Neural cell (in vitro differentiated cells): ENCODE measurements at regions not wholly inside any gene's neighbourhood (a gene's known extent, or its start where the extent isn't known, plus 50 kb on each side); places are given as distances from the start of the nearest gene placed in this dataset.

Experiments used
- H2AFZ ChIP-seq: fragments of 200-600, 300-800 bp; sonication (generic), shearing (Covaris generic); 2 replicates; pipeline ENCODE4 v1.6.0; 2014; ENCODE audit warnings: low read depth, mild to moderate bottlenecking, antibody characterized with exemption, low read length, moderate library complexity
- H3F3A ChIP-seq: fragments of 200-600 bp; shearing (Covaris generic); 2 replicates; pipeline ENCODE4 v1.6.1; 2016; ENCODE audit warnings: mild to moderate bottlenecking, moderate library complexity, mixed read lengths, antibody characterized with exemption, low read length; ENCODE audit not compliant: insufficient read depth, poor library complexity, severe bottlenecking
- H3K27ac ChIP-seq: fragments of 200-600, 300-800 bp; sonication (generic), shearing (Covaris generic); 2 replicates; pipeline ENCODE4 v1.5.1; 2014; ENCODE audit warnings: mild to moderate bottlenecking, low read length, moderate library complexity
- H3K27me3 ChIP-seq: fragments of 300-800, 200-600 bp; sonication (generic), shearing (Covaris generic); 2 replicates; pipeline ENCODE4 v1.6.0; 2014; ENCODE audit warnings: mild to moderate bottlenecking, low read depth, low read length, moderate library complexity; ENCODE audit not compliant: insufficient read depth
- H3K36me3 ChIP-seq: fragments of 300-800, 200-600 bp; sonication (generic), shearing (Covaris generic); 2 replicates; pipeline ENCODE4 v1.5.1; 2014; ENCODE audit warnings: mild to moderate bottlenecking, antibody characterized with exemption, low read length, moderate library complexity; ENCODE audit not compliant: insufficient read depth
- H3K4me2 ChIP-seq: fragments of 300-800, 200-600 bp; sonication (generic), shearing (Covaris generic); 2 replicates; pipeline ENCODE4 v1.6.0; 2014; ENCODE audit warnings: mild to moderate bottlenecking, low read length
- H3K4me3 ChIP-seq: fragments of 300-800, 200-600 bp; sonication (generic), shearing (Covaris generic); 2 replicates; pipeline ENCODE4 v1.5.1; 2014; ENCODE audit warnings: mild to moderate bottlenecking, low read length, moderate library complexity
- H3K79me2 ChIP-seq: fragments of 200-600 bp; shearing (Covaris generic); replicated peaks from 2 replicates; pipeline ENCODE4 v1.6.0; 2014; ENCODE audit warnings: mild to moderate bottlenecking, low read length, moderate library complexity; ENCODE audit not compliant: insufficient read depth
- H3K9ac ChIP-seq: fragments of 300-800, 200-600 bp; sonication (generic), shearing (Covaris generic); 2 replicates; pipeline ENCODE4 v1.6.1; 2016; ENCODE audit warnings: mild to moderate bottlenecking, low read length, mixed read lengths
- H3K9me2 ChIP-seq: fragments of 200-600 bp; shearing (Covaris generic); 2 replicates; pipeline ENCODE4 v1.6.1; 2016; ENCODE audit warnings: mild to moderate bottlenecking, low read length, mixed read lengths; ENCODE audit not compliant: insufficient read depth
- H3K9me3 ChIP-seq: fragments of 200-600, 300-800 bp; sonication (generic), shearing (Covaris generic); 2 replicates; pipeline ENCODE4 v1.6.1; 2016; ENCODE audit warnings: mild to moderate bottlenecking, mixed run types, low read length, moderate library complexity, mixed read lengths
- H4K20me1 ChIP-seq: fragments of 200-600 bp; shearing (Covaris generic); 2 replicates; pipeline ENCODE4 v1.6.1; 2016; ENCODE audit warnings: mild to moderate bottlenecking, mixed run types; ENCODE audit not compliant: insufficient read depth
- CTCF ChIP-seq: fragments of 450-650 bp; IDR thresholded peaks from 2 replicates; pipeline ENCODE4 v1.5.1; 2014; ENCODE audit warnings: antibody characterized with exemption, mild to moderate bottlenecking, moderate library complexity; ENCODE audit not compliant: poor library complexity, severe bottlenecking
- EP300 ChIP-seq: fragments of 450-650 bp; conservative IDR thresholded peaks from 2 replicates; pipeline ENCODE4 v1.6.1; 2014; ENCODE audit warnings: antibody characterized with exemption, mild to moderate bottlenecking, moderate library complexity; ENCODE audit not compliant: poor library complexity, severe bottlenecking
- EZH2 ChIP-seq: fragments of 200-600, 300-800 bp; shearing (Covaris generic), sonication (generic); IDR thresholded peaks from 2 replicates; pipeline ENCODE4 v1.6.1; 2014; ENCODE audit warnings: antibody characterized with exemption, low read length, borderline replicate concordance, mild to moderate bottlenecking; ENCODE audit not compliant: insufficient read depth, poor library complexity, severe bottlenecking
- MXI1 ChIP-seq: fragments of 450-650 bp; conservative IDR thresholded peaks from 2 replicates; pipeline ENCODE4 v1.6.1; 2014; ENCODE audit warnings: antibody characterized with exemption, mild to moderate bottlenecking; ENCODE audit not compliant: poor library complexity, severe bottlenecking
- POLR2AphosphoS5 ChIP-seq: IDR thresholded peaks from 2 replicates; pipeline ENCODE4 v1.6.1; 2012
- RAD21 ChIP-seq: fragments of 450-650 bp; conservative IDR thresholded peaks from 2 replicates; pipeline ENCODE4 v1.6.1; 2014; ENCODE audit warnings: antibody characterized with exemption, mild to moderate bottlenecking, moderate library complexity
- REST ChIP-seq: IDR thresholded peaks from 2 replicates; pipeline ENCODE4 v1.6.1; 2012; ENCODE audit warnings: borderline replicate concordance
- SMC3 ChIP-seq: fragments of 450-650 bp; conservative IDR thresholded peaks from 2 replicates; pipeline ENCODE4 v1.6.1; 2014; ENCODE audit warnings: antibody characterized with exemption, mild to moderate bottlenecking, moderate library complexity; ENCODE audit not compliant: poor library complexity
- TAF1 ChIP-seq: IDR thresholded peaks from 2 replicates; pipeline ENCODE4 v1.6.1; 2012; ENCODE audit warnings: low read depth

DNA sequence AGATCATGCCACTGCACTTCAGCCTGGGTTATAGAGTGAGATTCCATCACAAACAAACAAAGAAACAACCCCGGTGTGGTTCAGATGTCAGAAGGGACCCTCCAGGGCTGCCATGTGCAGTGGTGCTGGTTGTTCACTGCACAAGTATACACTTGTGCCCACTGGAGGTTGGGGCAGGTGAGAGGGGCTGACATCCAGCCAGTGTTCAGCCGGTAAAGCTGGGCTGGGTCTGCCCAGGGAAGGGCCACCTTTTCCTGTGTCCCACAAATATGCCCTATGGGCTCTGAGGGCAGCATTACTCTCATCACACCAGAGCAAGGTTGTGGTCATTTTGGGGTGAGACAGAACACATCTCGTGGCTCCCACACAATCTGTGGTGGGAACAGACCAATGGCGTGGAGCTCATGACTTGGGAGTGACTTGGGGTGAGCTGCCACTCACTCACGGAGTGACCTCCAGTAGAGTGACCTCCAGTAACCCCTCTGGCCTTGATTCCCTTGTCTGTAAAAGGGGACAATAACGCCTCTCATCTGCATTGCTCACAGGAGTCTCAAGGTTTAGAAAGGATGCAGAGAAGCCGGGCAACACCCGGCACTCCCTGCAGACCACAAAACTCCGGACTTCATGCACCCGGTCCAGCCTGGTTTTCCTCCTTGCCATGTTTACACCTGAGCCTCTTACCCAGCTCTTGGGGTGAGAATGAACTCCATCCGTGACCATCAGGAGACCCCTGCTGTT is 69.0 kb upstream of the VRK1 start:
- H2AFZ ChIP-seq, result no peak overlapping the region
- no peaks in the 10 kb centered on the region for H3K9me2 ChIP-seq
- H3K27ac ChIP-seq, result no peak overlapping the region
- no peak overlapping the region for H3K4me3 ChIP-seq
- H3F3A ChIP-seq, result no peaks in the 10 kb centered on the region
- H3K36me3 ChIP-seq, result no peaks in the 10 kb centered on the region
- H3K9ac ChIP-seq, result no peak overlapping the region
- TF ChIP-seq CTCF (no peak), MXI1 (no peak), EP300 (no peak), TAF1 (no peak), REST (no peak), RAD21 (no peak), SMC3 (no peak), EZH2 (no peak), POLR2AphosphoS5 (no peak)
- no peaks in the 10 kb centered on the region for H4K20me1 ChIP-seq
- no peaks in the 10 kb centered on the region for H3K9me3 ChIP-seq
- H3K4me2 ChIP-seq, result no peak overlapping the region
- H3K27me3 ChIP-seq, result no peaks in the 10 kb centered on the region
- no peaks in the 10 kb centered on the region for H3K79me2 ChIP-seq

- H3K9me3 ChIP-seq, result no peaks in the 10 kb centered on the region
- H3F3A ChIP-seq, result no peaks in the 10 kb centered on the region
- H4K20me1 ChIP-seq, result no peaks in the 10 kb centered on the region
- no peak overlapping the region for H3K27ac ChIP-seq
- H2AFZ ChIP-seq, result no peak overlapping the region
- H3K9ac ChIP-seq, result no peak overlapping the region
- no peaks in the 10 kb centered on the region for H3K36me3 ChIP-seq
- TF ChIP-seq SMC3, result no peak
- no peak for TF ChIP-seq POLR2AphosphoS5
- TF ChIP-seq MXI1, result no peak
- no peak for TF ChIP-seq CTCF
- TF ChIP-seq EZH2, result no peak
- no peak for TF ChIP-seq REST
- H3K4me2 ChIP-seq, result no peak overlapping the region
- H3K79me2 ChIP-seq, result no peaks in the 10 kb centered on the region
- no peaks in the 10 kb centered on the region for H3K9me2 ChIP-seq
- no peak overlapping the region for H3K4me3 ChIP-seq
- H3K27me3 ChIP-seq, result no peaks in the 10 kb centered on the region
Measured at GRCh38 chr14:96729889-96730288, 67.3 kb upstream of the VRK1 start.
